HG02870 (cell line): ENCODE measurements at regions not wholly inside any gene's neighbourhood (a gene's known extent, or its start where the extent isn't known, plus 50 kb on each side); places are given as distances from the start of the nearest gene placed in this dataset.
"Not testable (repeated sequence)": the region's sequence is repeated elsewhere in the genome, so short reads cannot be mapped to it uniquely, and the experiment has no call there.

Experiments used
- ATAC-seq: cut with Tn5 transposase; IDR thresholded peaks from one replicate; pipeline ENCODE4 v1.9.1; 2021; ENCODE audit warnings: mild to moderate bottlenecking, moderate library complexity; ENCODE audit not compliant: unreplicated experiment

DNA sequence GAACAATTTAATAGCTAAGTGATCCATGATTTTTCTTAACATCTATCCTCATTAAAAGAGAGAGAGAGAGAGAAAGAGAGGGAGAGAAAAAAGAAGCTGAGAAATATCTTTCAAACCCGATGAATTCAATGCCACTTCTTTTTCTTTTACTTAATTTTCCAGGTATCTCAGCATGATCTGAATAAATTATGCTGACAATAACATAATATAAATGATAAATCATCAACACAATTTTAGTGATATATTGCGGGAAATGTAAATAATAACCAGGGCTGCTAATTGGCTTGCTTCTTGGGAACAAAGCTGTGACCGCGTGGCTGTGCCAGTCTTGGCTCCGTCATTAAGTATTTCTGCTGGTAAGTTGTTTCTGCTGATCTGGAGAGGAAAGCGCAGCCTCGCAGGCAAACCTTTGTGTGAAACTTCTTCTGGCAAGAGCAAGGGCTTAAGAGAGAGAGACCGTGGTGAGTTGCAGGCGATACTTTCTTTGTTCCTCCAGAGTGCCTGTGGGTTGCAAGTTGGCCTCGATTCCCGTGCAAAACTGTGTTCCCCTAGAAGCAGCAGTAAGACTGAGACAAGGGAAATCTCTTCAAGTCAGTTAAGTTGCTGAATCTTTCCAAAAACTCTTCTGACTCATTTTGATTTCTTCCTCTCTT, 489.1 kb upstream of the TSHZ3 start:
- no peak for ATAC-seq

DNA sequence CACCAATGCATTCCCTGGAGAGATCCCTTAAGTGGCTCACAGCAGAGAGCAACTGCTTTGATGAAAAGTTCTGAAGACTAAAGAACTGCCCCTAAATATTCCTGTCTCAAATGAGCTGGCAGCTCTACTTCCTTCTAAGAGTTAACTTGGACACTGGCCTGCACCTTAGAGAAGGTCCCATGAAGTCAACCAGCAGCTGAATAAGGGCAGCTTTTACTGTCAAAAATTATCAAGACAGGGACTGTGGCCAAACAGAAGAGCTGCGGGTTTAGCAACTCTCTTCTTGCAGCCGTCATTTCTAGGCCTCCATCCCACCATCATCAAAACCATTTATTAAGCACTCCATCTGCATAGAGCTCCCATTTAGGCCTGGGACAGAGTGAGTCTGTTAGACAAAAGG, 491.1 kb upstream of the TSHZ3 start:
- no peak for ATAC-seq

DNA sequence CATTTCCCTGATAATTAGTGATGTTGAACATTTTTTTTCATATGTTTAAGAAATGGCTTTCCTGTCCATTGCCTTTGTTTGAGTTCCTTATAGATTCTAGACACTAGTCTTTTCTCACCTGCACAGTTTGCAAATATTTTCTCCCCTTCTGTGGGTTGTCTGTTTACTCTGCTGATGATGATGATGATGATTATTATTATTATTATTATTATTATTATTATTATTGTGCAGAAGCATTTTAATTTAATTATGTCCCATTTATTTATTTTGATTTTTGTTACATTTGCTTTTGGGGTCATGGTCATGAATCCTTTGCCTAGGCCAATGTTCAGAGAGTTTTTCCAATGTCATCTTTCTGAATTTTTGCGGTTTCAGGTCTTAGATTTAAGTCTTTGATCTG, 492.5 kb upstream of the TSHZ3 start:
- ATAC-seq, result no peak

DNA sequence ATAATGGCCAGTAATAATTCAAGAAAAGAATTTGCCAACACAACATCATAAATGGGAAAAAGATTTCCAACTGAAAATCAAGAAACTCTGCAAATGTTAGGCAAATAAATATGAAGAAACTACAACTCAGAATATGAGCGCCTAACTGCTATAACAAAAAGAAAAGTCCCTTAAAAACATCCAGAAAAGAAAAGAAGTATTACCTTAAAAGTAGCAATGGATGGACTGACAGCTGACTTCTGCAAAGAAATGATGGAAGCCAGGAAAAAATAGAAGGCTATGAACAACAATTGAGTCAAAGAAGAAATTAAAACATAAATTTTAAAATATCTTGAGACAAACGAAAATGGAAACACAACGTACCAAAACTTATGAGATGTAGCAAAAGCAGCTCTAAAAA, 482.3 kb upstream of the ZNF507 start:
- no peak for ATAC-seq

DNA sequence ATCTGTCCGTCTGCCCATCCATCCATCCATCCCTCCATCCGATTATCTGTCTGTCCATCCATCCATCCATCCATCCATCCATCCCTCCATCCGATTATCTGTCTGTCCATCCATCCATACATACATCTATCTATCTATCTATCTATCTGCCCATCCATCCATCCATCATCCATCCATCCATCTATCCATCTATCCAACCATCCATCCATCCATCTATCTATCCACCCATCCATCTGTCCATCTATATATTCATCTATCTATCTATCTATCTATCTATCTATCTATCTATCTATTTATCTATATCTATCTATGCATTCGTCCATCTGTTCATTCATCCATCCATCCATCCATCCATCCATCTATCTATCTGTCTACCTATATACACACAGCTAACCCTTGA, 471.1 kb upstream of the ZNF507 start:
- no peak for ATAC-seq

DNA sequence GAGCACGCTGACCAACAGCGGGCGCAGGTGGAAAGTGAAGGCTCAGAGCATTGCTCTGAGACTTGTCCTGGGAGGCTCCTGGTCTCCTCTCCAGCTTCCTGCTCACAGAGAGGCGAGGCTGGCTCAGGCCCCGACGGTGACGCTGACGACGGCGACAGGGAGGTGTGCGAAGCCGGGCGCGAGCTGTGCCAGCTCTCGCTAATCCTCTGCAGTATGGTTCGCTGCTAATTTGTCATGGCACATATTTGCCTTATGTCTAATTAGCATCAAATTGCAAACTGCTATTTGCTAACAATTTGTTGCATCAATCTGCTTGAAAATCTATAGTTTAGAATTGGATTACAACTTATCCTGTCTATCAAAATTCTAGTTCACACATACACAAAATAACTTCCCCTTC, 469.8 kb upstream of the ZNF507 start:
- ATAC-seq, result no peak

DNA sequence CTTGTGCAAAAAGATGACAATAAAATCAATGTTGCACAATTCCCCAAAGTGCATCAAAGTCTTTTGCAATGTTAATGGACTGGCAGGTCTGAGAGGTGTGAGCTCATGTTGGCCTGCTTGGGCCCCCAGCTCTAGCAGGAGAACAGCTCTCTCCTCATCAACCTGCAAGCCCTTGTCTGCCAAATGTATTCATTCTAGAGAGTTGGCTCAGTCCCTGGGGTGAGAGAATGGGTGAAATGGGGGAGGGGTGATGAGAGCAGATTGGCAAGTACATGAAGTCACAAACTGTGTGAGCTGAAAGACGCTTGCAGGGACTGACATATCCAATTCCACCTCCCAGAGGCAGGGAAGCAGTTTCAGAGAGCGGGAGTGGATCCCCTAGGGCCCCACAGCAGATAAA, 465.1 kb upstream of the ZNF507 start:
- ATAC-seq, result no peak

DNA sequence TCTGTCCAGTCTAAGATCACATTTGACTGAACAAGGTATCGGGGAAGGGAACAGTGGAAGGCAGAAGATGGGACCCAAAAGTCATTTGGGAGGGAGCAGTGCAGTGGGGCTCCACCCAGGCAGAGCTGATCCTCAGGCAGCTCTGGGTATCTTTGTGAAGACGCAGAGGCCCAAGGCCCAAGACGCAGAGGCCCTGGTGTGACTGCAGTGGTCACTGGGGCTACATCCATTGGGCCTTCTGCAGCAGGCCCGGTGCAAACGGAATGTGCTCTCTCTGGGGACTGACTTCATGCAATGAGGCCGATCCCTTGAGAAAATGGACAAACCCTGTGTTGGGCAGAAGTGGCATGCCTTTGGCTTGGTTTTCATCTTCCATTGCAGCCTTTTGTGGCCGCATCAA, 463.4 kb upstream of the ZNF507 start:
- ATAC-seq, result no peak

DNA sequence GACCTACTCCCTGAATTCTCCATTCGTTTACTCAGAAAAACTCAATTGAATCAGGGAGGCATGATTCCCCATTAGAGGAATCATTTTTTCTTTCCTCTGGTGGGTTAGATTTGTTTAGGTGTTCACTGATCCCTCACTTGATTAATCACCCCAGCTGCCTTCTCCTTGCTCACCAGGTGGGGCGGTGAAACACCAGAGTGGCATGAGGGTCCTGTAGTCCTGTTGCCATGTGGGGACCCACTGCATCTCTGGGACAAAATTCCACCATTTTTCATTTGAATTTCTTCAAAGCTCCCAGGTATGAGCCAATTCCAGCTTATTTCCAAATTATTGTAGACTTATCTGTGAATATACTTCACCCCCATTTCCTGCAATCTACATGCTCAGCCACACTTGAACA, 462.7 kb upstream of the ZNF507 start:
- ATAC-seq, result no peak

DNA sequence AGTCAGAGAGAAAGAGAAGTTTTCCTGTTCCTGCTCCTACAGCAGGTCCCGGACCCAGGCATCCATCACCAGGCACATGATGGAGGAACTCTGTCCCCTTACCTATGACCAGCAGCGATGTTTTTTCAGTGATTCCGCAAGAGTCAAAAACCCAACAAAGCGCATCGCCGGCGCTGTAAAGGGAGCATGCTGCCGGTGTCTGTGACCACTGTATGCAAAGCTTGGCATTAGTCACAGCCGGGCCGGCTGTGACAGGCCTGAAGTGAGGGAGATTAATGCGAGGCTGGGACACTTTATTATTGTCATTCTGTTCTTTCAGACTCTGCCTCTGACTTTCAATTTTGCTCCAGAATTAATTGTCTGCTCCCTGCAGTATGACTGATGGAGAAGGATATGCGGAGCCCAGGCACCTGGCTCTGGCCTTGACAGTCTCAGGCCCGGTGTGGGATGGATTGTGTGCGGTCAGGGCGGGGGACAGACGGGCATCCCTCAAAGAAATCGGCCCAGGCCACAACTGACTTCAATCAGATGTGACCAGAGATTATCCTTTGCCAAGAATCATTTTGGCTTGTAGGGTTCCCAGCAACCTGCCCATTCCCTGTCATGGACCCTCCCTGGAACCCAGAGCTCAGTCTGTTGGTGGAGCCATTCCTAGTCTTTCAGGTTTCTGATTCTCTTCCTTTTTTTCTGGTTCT, 462.0 kb upstream of the ZNF507 start:
- ATAC-seq, result no peak

DNA sequence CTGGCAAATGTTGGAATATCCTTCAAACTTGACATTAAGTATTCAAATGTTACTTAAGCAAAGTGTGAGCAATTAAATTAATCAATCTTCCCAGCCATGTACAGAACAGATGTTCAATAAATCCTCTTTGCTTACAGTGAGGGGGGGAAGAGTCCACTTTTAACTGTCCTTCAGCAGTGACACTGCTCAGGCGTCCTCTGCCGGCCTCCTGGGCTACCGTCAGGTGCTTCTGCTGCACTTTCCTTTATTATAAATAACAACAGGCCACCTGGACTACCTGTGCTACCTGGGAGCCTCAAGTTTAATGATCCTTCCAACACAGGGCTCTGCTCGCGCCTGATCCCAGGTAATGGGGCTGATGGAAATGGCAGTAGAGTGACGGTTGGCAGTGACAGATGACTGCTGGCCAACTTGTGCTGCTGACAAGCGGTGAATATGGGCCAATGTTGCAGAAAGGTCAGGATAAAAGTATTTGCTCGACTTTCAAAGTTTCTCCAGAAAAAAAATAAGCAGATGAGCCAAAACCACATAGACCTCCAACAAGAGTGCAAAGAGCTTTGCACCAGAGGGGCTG, 460.0 kb upstream of the ZNF507 start:
- no peak for ATAC-seq

DNA sequence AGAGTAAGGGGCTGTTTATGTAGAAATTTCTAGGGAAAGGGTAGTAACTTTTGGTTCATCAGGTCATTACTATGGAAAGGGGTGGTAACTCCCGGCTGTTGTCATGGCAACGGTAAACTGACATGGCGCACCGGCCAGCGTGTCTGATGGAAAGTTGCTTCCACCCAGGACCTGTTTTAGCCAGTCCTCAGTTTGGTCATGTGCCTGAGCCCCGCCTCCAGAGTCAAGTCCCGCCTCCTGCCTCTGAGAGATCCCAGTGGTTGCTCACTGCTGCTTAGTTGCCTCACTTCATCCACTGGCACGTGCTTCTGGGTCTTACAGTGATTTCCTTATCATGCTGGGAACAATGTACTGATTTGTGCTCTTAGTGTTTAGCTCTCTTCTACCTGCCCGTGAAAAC, 455.2 kb upstream of the ZNF507 start:
- ATAC-seq, result no peak

DNA sequence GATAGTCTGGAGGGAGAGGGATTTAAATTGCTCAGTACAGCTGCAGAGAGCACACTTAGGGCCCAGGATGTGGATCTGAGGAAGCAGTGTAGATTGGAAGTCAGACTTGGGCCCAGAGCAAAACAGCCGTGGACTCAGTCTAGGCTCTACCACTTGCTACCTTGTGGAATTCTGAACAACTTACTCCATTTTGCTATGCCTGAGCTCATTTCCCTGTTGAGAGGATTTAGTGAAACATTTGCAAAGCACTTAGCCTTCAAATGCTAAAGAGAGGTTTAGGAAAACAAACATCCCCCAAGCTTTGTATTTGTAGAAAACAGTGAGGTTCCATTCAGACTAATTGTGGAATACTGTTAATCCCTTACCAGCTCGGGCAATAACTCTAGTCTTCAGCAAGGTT, 453.4 kb upstream of the ZNF507 start:
- ATAC-seq, result no peak

DNA sequence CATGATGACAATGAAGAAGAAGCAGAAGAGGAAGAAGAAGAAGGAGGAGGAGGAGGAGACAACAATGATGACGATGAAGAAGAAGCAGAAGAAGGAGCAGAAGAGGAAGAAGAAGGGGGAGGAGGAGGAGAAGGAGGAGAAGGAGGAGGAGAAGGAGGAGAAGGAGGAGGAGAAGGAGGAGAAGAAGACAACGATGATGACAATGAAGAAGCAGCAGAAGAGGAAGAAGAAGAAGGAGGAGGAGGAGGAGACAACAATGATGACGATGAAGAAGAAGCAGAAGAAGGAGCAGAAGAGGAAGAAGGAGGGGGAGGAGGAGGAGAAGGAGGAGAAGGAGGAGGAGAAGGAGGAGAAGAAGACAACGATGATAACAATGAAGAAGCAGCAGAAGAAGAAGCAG, 451.9 kb upstream of the ZNF507 start:
- ATAC-seq, result not testable (repeated sequence)

DNA sequence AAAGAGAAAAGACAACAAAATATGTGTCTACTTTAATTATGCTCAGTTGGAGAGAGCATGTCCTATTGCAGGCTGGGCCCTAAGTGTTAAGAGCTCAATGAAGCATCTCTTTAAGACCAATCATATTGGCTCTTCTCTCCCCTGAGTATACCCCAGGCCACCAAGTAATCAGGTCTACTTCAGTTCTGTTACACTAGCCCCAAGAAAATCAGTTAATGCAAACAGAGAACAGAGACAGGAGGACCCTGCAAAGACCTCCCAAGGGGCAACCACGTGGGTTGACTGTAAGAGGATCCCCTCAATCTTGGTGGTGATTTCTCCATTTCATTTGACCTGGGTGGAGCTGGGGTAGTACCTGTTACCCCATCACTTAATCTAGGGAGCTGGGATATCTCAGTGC, 451.0 kb upstream of the ZNF507 start:
- no peak for ATAC-seq

DNA sequence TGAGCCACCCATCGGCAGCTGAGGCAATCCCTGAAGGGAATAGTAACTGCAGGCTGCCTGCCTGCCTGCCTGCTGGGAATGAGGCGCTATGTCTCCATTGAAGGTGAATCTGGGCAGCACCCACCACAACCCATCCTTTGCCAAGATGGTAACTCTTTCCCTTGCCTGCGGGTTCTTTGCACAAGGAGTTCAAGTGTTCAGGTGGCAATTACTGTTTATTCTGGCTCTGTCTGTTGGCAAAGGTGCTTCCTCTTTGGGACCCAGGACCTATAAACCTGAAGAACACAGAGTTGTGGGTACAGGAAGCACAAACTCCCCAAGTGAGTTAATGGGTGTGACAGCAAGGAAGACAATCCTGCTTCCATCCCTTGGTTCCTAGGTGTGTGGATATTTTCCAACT, 448.1 kb upstream of the ZNF507 start:
- ATAC-seq, result no peak

DNA sequence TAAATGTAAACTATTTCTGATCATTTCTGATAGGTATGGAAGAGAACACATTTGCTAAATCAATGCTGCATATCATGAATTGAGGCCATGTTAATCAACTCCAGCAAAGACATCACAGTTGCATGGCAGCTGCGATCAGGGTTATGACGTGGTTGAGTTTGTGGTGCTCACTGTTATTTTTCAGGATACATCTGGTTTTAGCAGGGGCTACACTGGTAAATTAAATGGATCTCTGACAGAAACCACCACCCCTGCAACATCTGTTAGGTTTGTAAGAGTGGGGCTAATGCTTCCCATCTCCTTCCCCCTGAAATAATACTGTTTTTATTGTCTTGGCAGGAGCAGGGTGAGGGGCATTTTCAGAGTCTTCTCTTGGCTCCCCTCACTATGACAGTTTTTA, 444.4 kb upstream of the ZNF507 start:
- no peak for ATAC-seq

DNA sequence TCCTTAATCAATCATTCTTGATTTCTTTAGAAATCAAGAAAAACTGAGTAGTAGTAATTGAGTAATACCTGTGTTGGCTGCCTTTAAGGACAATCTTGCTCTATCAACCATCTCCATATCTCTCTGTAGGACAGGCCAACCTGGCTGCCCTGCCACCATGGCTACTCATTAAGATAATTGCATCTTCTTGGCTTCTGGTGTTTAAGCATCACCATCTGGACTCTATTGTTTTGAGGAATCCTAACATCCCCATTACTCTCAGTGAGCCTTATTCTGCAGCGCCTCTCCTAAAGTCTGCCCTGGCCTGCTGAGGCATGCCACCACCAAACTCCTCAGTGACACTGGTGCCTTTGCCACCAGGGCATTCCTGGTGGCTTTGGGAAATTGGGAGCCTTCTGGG, 442.6 kb upstream of the ZNF507 start:
- ATAC-seq, result no peak

DNA sequence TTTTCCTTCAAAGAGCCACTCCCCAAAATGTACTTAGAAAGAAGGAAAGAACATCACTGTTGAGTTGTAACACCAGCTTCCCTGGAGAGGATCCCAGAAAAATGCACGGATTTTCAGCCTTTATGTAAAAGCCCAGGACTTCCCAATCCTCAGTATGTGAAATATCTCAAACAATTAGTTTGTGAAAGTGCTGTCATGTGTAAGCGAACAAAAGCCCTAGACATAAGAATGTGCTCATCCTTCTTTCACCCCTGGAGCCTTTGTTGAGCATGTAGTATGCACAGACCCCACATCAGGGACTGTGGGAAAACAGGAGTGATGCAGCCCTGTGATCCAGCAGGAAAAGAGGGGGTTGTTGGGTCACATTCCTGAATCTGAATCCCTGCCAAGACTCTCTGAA, 441.4 kb upstream of the ZNF507 start:
- ATAC-seq, result no peak

DNA sequence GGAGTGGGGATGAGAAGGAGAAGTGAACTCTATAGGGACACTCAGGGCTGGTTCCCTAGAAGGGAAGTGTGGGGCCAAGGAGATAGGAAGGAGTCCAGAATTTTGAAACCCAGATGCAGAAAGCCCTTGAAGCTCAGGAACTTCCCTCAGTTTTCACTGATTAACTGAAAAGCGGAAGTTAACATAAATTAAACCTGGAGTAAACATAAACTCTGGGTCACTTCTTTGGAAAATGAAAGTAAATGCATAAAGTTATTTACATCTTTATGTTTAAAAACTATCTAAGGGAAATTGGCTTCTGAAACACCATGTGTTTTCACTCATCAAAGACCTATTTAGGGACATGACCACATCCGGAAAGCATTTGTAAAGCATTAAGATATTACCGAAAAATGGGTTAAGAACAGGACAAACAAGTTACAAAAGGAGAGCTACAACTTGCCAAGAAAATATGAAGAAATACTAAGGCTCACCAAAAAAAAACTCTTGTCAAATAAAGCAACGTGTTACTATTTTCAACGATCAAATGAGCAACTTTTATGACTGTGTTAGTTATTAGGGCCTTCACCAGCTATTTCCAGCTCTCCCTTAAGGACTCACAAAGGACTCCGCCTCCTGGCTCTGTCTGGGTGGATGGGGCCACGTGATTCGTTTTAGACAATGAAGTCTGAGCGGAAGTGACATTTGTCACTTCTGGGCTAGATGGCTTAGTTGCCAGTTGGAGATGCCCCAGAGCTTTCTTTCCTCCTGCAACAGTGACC, 439.1 kb upstream of the ZNF507 start:
- ATAC-seq, result no peak

DNA sequence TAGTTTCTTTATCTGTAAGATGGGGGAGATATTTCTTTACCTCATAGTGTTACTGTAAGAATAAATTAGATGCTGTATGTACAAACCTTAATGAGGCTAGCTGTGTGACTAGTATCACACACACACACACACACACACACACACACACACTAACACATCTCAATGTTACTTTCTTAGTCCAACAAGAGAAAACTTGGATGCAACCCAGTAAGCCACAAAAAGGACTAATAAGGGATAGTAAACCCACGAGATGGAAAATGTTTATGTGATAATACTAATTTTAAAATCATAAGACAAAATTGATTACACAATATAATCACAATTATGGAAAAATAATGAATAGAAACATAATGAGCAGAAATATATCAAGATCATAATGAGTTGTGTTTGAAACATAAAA, 437.7 kb upstream of the ZNF507 start:
- ATAC-seq, result no peak

DNA sequence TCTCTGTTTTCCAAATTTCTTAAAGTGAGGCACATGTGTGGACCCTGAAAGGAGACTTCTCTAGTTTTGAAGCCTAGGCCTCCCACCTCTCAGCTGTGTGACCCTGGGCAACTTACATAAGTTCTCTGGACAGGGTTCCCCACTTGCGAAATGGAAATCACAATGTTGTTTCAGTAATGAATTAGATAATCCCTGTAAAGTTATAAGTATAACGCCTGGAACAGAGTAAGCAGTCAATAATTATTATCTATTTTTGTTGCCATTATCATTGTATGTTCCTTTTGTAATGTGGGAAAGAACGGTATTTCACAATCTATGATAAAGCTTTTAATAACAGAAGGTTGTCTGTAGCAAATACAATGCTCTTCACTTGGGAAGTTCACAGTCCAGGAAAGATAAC, 437.3 kb upstream of the ZNF507 start:
- ATAC-seq, result no peak
